CD4-positive, alpha-beta T cell treated with Interleukin-17A for 4 hours (primary cell): ENCODE measurements at regions not wholly inside any gene's neighbourhood (a gene's known extent, or its start where the extent isn't known, plus 50 kb on each side); places are given as distances from the start of the nearest gene placed in this dataset.
"Not testable (repeated sequence)": the region's sequence is repeated elsewhere in the genome, so short reads cannot be mapped to it uniquely, and the experiment has no call there.

Experiments used
- DNase-seq: peaks from one replicate; pipeline ENCODE4 v3.0.0-alpha.2; 2020; ENCODE audit warnings: mixed read lengths

- no peak for DNase-seq
These were observed 245.0 kb downstream of the ADCYAP1 start for GRCh38 chr18:1149709-1150108.

GRCh38 chr18:1150344-1150743 lies 245.7 kb downstream of the ADCYAP1 start:
- DNase-seq, result no peak

- not testable (repeated sequence) for DNase-seq
These were observed 248.3 kb downstream of the ADCYAP1 start for GRCh38 chr18:1152958-1153357.

- DNase-seq, result no peak
These were observed 268.9 kb downstream of the ADCYAP1 start for GRCh38 chr18:1173593-1173992.

- DNase-seq, result no peak
These were observed 272.6 kb downstream of the ADCYAP1 start for GRCh38 chr18:1177232-1177631.

- DNase-seq, result no peak
These were observed 286.7 kb downstream of the ADCYAP1 start for GRCh38 chr18:1191341-1191740.

- DNase-seq, result no peak
These were observed 308.5 kb downstream of the ADCYAP1 start for GRCh38 chr18:1213126-1213525.

GRCh38 chr18:1222880-1223279 lies 318.2 kb downstream of the ADCYAP1 start:
- no peak for DNase-seq

- no peak for DNase-seq
These were observed 322.4 kb downstream of the ADCYAP1 start for GRCh38 chr18:1227025-1227424.

GRCh38 chr18:1229634-1230033 lies 325.0 kb downstream of the ADCYAP1 start:
- no peak for DNase-seq

GRCh38 chr18:1232867-1233266 lies 328.2 kb downstream of the ADCYAP1 start:
- no peak for DNase-seq

- no peak for DNase-seq
These were observed 336.0 kb downstream of the ADCYAP1 start for GRCh38 chr18:1240701-1241100.

GRCh38 chr18:1244397-1245122 lies 339.9 kb downstream of the ADCYAP1 start:
- DNase-seq, result no peak

GRCh38 chr18:1246827-1247226 lies 342.2 kb downstream of the ADCYAP1 start:
- DNase-seq, result no peak

GRCh38 chr18:1252534-1252933 lies 347.9 kb downstream of the ADCYAP1 start:
- no peak for DNase-seq

GRCh38 chr18:1252936-1253335 lies 348.3 kb downstream of the ADCYAP1 start:
- no peak for DNase-seq

- no peak for DNase-seq
These were observed 349.2 kb downstream of the ADCYAP1 start for GRCh38 chr18:1253827-1254226.

- no peak for DNase-seq
These were observed 356.4 kb downstream of the ADCYAP1 start for GRCh38 chr18:1261054-1261453.

- DNase-seq, result no peak
These were observed 362.4 kb downstream of the ADCYAP1 start for GRCh38 chr18:1267021-1267420.

GRCh38 chr18:1270081-1270480 lies 365.4 kb downstream of the ADCYAP1 start:
- no peak for DNase-seq

- no peak for DNase-seq
These were observed 368.8 kb downstream of the ADCYAP1 start for GRCh38 chr18:1273469-1273868.

GRCh38 chr18:1292167-1292566 lies 387.5 kb downstream of the ADCYAP1 start:
- no peak for DNase-seq

- DNase-seq, result no peak
These were observed 389.6 kb downstream of the ADCYAP1 start for GRCh38 chr18:1294229-1294628.

GRCh38 chr18:1296237-1296636 lies 391.6 kb downstream of the ADCYAP1 start:
- DNase-seq, result no peak

GRCh38 chr18:1302861-1303260 lies 398.2 kb downstream of the ADCYAP1 start:
- no peak for DNase-seq
